NCI-H128 (cell line): ENCODE measurements at regions not wholly inside any gene's neighbourhood (a gene's known extent, or its start where the extent isn't known, plus 50 kb on each side); places are given as distances from the start of the nearest gene placed in this dataset.

Source experiments
- DNase-seq: peaks from one replicate; lab custom pipeline; 2025; ENCODE audit not compliant: unreplicated experiment; lab: John Stamatoyannopoulos, UW

DNA sequence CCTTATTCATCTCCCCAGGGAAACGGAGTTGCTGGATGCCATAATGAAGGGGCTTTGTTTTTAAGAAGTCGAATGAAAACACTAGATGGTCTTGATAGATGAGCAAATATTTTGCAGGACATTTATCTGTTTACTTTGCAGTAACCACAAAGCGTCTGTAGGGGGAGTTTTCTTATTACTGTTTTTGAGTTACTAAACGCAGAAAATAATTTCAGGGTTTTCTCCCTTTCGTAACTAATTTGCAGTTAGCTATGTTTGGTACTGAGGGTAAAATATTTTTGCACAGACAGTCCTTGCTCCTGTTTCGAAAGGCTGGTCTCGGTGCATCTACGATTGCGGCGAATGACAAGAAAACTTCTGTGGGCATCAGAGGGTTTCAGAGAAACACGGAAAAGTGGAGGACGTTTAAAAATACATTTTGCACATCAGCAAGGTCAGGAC lies 505.6 kb upstream of the MKI67 start:
- no peak for DNase-seq

DNA sequence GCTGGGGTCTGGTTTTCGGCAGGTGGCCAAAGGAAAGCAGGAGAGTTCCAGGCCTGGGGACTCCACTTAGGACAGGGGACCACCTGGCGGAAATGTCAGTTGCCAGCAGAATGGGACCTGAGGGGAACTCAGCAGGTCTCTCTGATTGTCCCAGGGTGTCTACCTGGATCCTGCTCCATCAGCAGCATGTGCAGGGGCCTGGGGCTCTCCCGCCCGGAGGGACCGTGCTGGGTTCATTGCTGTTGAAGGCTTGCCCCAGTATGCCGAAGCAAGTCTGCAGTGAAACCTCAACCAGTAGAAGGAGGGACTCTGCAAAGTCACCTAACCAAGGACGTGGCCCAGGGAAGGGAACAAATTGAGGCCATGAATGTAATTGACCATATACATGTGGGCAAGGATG lies 506.5 kb upstream of the MKI67 start:
- no peak for DNase-seq

DNA sequence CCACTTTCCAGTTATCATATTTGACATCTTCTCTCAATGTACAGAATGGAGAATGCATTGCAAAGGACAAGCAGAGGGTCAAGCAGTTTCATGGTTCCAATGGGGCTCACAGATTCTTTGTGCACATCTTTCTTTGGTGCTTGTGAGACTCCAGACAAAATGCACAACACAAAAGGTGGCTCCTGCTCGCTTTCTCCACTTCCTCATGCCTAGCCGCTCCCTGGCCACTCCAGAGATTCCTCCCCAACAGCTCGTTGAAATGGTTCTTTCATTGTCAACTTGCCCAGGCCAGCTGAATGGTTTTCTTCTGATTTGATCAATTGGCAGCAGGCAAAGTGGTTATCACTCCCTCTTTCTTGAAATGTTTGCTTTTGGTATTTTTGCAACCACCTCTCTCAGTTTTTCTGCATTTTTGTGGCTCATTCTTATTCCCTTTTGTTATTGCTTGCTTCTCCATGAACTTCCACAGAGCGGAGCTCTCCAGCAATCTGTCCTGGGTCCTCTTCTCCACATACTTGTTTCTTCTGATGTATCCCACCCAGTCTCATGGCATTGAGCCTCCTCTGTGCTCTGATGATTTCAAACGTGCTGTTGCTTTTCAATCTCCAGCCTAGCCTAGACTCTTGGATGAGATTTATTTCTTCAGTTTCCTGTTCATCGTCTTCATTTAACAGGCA lies 507.8 kb upstream of the MKI67 start:
- no peak for DNase-seq

DNA sequence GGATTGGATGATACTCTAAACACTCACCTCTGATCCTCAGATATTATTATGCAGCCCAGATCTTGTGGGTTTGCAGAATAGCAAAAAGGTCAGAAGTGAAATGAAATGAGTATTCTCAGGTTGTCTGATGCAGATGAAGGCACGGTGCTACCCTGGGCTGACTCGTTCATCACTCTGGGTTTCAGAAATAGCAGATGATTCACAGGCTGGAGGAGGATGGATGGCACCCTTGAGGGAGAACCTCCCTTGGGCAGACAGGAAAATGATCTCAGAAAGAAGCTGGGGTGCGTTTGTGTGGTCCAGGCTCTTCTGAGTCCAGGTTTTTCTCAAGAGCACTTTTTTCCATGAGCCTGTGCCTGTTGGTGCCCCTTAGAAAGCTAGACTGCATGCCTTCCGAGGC lies 515.8 kb upstream of the MKI67 start:
- no peak for DNase-seq

DNA sequence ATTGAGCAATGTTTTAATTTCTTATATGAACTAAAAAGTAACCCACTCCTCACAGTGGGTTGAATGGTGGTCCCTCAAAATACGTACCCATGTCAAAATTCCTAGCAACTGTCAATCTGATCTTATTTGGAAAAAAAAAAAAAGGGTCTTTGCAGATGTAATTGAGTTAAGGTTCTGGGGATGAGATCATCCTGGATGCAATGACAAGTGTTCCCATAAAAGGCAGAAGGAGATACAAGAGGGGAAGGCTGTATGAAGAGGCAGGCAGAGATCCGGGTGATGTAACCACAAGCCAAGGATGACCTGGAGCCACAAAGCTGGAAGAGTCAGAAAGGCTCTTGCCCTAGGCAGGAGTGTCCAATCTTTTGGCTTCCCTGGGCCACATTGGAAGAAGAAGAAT lies 516.3 kb upstream of the MKI67 start:
- no peak for DNase-seq

DNA sequence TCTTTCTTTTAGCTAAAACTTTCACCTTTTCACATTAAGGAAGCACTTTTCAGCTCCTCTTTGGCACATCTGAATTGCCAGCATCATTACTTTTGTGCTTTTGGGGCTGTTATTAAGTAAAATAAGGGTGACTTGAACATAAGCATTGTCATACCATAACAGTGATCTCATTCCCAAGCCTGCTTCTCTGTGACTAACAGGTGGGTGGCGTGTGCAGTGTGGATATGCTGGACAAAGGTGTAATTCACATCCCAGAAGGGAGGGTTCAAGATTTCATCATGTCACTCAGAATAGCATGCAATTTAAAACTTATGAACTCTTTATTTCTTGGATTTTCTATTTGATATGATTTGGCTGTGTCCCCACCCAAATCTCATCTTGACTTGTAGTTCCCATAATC lies 517.4 kb upstream of the MKI67 start:
- DNase-seq, result no peak

DNA sequence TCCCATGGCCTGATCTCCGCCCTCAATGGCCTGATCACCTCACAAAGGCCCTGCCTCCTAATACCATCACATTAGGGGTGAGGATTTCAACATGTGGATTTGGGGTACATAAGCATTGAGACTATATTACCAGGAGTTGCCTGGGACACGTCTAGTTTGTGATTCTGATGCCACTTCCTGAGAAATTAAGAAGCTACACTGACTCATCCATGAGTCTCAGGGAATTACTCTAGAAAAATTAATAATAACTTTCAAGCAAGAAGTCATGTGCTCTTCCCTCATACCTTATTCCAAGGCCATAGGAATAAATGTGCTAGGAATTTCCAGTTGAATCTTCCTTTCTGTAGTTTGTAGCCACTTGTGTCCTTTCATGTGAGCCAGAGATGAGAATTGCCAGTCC lies 519.3 kb upstream of the MKI67 start:
- no peak for DNase-seq

DNA sequence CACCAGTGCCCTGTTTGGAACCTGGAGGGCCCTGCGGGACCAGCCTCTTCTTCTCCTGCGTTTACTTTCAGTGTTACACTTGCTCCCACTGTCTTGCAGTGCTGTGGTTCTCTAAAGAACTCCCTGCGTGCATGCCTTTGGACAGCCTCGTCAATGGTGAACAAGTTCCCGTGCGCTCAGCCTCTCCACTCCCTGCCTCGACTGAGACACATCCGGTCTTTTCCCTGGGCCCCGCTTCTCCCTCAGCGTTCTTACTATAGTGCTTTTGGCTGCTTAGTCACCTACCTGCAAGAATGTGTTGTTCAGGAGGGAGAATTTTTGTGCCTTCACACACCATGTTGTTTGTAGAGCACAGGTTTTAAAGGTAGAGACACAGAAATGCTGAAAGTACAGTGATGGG lies 520.7 kb upstream of the MKI67 start:
- no peak for DNase-seq

DNA sequence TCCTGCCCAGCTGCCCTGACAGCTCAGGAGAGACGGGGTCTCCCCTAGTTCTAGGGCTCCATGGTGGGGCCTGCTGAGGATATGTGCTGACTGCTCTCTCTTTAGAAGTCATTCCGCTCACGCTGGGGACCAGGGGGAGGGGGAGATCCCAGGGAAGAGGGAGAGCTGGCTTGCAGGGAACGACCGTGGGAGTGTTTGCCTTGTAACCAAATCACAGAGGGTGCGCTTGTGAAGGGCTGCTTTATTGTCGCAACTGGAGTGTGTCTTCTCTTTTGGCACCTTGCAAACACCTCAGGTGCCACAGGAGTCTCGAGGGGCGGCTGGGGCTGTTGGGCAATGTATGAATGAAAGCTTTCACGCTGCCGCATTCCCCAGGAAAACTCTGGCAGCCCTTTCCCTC lies 531.3 kb upstream of the MKI67 start:
- no peak for DNase-seq

DNA sequence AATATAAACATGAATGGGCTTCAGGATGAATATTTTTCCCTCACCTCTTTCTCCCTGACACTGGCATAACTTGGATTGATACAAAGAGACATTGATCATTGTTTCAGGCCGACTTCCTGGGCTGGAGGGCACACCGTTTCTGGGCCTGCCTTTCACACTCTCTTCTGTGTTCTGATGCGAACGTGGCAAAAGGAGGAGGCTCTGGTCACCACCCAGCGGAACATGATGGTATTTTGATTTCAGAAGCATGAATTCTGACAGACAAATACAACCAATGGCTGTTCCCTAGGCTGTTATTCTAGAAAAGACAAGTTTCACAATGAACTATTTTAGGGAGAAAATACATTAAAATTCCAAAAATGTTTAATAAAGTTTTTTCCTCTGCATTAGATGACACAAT lies 534.5 kb upstream of the MKI67 start:
- no peak for DNase-seq

DNA sequence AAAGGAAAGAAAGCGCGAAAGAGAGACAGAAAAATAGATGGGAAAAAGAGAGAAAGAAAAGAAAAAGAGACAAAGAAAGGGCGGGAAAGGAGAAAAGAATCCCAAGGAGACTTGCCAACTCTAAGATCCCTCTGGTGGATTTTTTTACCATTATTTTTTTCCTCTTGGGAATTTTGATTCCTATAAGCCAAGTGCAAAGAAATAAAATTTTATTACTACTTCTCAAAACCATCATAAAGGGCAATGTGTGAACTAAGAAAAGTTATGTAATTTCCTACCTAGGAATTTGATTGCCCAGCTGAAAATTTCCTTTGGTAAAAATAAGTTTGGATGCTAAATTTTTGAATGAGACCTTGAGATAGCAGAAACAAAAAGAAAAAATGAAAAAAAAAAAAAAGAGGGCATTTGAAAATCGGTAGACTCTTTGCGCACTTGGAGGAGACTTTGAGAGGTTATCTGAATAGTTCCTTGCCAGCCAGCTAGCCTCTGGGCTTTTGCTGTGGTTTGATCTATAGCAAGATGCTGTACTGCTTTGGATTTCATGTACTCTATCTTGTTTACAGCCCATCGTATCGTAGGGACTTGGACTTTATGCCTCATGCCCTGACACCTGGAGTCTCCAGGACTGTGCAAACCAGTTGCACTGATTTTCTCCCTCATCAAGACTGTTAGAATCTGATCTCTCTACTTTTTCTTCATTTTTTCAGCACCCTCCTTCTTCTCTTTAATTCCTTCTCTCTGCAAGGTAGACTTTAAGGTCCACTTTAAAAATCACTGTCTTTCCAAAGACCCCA lies 535.4 kb upstream of the MKI67 start:
- no peak for DNase-seq

DNA sequence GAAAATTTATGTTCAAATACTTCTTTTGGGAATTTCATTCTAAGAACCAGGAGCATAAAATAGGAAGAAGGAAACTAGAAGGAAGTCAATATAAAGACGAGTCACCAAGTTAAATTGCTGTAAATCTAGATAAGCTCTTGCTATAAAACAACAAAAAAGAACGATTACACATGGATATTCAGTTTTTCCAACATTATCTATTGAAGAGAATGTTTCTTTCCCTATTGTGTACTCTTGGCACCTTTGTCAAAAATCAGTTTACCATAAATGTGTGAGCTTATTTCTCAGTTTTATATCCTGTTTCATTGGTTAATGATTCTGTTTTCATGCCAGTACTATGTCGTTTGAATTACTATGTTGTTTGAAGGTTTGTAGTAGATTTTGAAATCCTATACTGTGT lies 536.3 kb upstream of the MKI67 start:
- DNase-seq, result no peak

DNA sequence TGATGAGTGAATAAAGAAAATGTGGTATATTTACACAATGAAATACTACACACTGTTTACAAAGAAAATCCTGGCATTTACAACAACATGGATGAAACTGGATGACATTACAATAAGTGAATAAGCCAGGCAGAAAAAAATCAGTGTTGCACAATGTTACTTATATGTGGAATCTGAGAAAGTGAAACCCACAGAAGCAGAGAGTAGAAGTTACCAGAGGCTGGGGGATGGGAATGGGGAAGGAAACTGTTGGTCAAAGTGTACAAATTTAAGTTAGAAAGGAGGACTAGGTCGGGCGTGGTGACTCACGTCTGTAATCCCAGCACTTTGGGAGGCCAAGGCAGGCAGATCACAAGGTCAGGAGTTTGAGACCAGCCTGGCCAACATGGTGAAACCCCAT lies 538.5 kb upstream of the MKI67 start:
- DNase-seq, result no peak

DNA sequence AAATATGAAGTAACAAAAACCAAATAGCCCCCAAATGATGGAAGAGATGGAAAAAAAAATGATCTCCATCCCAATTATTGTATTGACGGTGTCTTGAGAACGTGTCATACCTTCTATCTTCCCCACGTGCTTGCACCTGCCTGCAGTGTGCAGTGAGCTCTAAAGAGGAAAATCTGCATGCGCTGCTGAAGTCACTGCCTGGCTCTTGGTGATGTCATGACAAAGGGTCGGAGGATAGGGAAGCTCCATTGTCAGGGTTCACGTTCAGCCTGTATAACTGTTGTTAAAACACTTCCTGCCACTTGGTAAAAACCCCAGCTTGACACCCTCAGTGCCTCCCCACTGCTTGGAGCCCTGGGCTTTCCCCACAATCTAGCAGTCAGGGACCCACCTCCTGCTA lies 549.2 kb upstream of the MKI67 start:
- DNase-seq, result no peak

DNA sequence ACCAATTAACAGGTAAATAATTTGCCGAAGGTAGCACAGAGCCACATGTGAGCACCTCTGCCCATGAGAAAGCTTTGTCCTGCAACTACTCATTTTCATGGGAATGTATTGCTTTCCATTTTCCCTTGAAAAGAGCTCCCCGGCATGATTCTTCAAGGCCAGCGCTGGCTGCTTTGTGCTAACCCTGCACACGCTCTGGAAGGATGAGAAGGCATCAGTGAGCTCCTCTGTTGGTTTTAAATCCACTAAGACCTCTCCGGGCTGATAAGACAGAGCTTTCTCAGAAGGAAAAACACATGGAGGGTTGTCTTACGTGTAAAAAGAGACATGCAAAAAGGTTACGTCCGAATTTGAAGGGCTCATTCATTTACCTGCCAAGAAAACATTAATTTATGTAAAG lies 553.9 kb upstream of the MKI67 start:
- no peak for DNase-seq

DNA sequence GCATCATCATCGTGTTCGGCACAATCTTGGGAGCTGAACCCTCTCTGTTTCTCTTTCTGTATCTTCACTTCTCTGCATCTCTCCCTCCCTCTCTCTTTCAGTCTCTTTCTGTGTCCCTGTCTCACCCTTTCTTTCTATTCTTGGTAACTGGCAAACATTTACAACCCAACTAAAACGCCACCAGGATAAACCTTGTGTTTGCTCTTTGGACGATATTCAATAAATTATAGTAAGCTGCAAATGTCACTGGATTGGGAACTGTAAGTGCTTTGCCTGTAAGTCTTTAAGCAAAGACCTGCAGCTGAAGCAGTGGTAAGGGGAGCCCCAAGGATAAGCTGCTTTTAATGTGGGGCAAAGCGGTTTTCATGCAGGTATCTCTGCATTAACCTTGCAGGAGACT lies 558.0 kb upstream of the MKI67 start:
- DNase-seq, result no peak

DNA sequence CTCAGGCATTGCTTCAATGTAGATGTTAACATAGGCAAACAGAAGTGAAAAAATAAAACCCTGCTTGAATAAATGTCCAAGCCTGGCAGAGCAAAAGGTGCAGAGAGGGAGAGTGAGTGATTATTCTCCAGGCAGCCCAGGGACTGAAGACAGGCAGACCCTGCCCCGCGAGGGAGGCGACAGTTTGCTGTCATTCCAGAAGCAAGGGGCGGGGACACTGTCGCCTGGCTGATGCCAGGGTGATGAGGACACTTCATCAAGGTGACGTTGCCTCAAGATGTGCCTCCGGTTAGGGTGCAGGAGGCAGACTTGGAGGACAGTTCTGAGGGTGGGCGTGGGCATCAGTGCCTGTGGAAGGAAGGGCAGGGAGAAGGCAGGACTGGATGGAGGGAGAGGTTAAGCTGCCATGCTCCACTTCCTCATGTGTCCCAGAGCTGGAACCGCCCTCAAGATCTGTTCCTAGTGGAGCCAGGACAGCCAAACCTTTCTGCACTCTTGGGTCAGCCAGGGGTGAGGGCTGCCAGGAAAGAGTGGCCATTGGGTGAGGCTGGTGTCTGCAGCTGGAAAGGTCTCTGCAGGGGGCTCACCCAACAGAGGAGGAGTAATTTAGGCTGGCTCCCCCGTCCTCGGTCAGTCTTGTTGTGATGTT lies 560.5 kb upstream of the MKI67 start:
- no peak for DNase-seq

DNA sequence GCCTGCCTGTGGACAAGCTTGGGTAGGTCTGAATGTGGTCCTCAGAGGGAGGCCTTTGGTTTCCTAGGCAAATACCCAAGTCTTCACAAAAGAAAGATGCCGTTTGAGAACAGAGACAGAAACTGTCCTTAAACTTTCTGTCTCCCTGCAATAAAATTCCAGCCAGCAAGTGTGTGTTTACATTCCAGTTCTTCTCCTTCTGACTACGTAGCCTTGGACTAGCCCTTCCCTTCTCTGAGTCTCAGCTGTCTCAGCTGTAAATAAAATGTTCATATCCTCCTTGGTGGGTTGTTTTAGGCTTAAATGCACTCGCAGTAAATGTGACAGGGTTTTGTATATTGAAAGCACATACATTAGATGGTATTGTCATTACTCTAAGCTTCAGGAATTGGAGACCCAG lies 561.2 kb upstream of the MKI67 start:
- DNase-seq, result no peak

DNA sequence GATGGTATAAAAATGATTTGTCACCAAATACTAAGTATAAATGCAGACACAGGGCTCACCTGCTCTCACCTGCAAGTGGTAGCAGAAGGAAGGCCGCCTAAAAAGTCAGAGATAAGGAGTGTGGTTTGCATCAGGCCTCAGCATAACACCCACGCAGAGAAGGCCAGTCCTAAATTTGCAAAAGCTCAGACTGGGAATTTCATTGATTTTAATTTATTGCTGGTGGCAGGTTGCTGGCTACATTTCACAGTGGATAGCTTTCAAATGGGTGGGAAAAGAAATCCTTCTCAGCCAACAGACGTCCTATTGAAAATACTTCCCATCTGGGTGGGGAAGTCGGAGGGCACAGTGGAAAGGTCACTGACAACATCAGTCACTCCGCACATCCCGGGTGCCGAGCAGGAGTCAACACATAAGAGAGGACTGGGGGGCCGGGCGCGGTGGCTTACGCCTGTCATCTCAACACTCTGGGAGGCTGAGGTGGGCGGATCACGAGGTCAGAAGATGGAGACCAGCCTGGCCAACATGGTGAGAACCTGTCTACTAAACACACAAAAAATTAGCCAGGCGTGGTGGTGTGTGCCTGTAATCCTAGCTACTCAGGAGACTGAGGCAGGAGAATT lies 561.8 kb upstream of the MKI67 start:
- no peak for DNase-seq

DNA sequence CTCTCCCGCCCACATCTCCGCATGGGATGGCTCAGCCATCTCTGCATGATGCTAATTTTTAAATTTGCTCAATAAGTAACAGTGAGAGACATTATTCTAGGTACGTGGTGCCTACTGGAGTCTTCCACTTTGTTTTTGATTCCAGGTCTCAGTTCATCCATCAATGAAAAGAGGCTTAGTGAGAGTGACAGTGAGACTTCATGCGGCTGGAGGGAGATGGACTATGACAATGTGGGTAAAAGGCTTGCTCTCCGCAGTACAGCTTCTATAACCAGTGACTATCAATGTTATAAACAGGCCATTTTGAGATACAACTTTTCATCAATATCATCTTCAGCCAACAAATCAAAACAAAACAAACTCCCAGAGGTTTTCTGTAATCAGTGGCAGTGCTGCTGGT lies 563.4 kb upstream of the MKI67 start:
- no peak for DNase-seq

DNA sequence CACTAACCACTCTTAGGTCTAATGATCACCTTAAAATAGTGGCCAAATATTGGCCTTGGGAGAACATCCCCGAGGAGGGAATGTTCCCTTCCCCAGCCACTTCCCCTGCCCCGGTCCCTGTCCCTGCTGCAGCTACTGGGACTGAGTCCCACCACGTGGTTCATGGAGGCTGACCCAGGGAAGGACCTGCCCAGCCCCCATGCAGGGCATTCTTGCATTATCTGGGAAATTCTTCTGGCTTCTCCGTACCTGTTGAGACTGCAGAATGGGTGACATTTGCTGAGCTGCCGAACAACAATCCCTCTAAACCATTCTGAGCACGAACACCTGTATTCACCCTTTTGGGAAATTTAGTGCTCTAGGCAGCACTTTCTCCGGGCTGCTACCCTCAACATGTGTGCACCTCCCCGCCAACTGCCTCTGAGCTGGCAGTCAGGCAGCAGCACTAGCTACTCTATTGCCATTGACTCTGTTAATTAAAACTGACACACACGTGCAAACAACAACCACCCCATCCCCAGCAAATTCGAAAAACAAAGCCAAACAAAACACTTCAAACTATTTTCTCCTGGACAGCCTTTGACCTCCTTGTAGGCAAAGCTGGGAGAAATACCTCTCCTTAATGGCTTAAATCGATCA lies 567.4 kb upstream of the MKI67 start:
- DNase-seq, result no peak
